ENCODE measurements at regions not wholly inside any gene's neighbourhood (a gene's known extent, or its start where the extent isn't known, plus 50 kb on each side); places are given as distances from the start of the nearest gene placed in this dataset.

DNA sequence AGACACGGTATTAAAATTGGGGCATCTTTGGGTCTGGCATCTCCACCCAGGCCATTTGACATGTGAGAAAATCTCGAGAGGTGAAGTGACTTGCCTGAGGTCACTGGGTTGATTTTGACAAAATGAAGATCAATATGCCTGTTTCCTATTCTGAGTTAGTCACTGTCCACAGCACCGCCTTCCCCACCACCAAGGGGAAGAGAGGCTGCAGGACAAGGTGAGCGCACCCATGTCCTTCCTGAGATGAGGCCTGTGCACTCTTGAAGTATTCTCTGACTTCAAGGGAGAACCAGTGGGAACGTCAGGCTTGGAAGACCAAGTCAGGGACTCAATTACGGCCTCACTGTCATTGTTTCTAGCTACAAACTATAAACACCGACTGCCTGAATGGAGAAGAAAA, 49.9 kb upstream of the WSB1 start:
- no peak for TF ChIP-seq CTCF (IDR thresholded peaks at IDR 0.05; ENCODE audit: extremely low read depth, missing control alignments)
- no peak for DNase-seq (ENCODE audit: low spot score)
